Lower lobe of right lung (tissue), 2 donors: ENCODE measurements at regions not wholly inside any gene's neighbourhood (a gene's known extent, or its start where the extent isn't known, plus 50 kb on each side); places are given as distances from the start of the nearest gene placed in this dataset.
"Not testable (repeated sequence)": the region's sequence is repeated elsewhere in the genome, so short reads cannot be mapped to it uniquely, and the experiment has no call there.

Source experiments
- ATAC-seq, 2 donors: fragments of 200-7000 bp; cut with Tn5 transposase; one replicate each; pipeline ENCODE4 v1.9.1; 2020 to 2022; ENCODE audit warnings: mild to moderate bottlenecking in 2 of 2, moderate library complexity in 2 of 2
- DNase-seq: peaks from one replicate; pipeline ENCODE4 v3.0.0-alpha.2; 2020
- H3K27ac ChIP-seq: fragments of 200-600 bp; one replicate; pipeline ENCODE4 v1.8.0; 2022
- H3K27me3 ChIP-seq: fragments of 200-600 bp; one replicate; pipeline ENCODE4 v1.8.0; 2022; ENCODE audit warnings: low read depth
- H3K36me3 ChIP-seq: fragments of 200-600 bp; one replicate; pipeline ENCODE4 v1.8.0; 2022; ENCODE audit warnings: mild to moderate bottlenecking
- H3K4me1 ChIP-seq: fragments of 200-600 bp; one replicate; pipeline ENCODE4 v1.8.0; 2022
- H3K4me3 ChIP-seq: fragments of 200-600 bp; one replicate; pipeline ENCODE4 v1.8.0; 2022; ENCODE audit warnings: mild to moderate bottlenecking
- H3K9me3 ChIP-seq: fragments of 200-600 bp; one replicate; pipeline ENCODE4 v1.8.0; 2022
- intact Hi-C: fragments of 100-400 bp; cut with DNase I; formaldehyde crosslinking; loops from one replicate; pipeline ENCODE4 v1.11.0; 2022
- TF ChIP-seq, protein P1 (sequence below): fragments of 200-600 bp; IDR thresholded peaks from one replicate; pipeline ENCODE4 v1.8.0; 2022; ENCODE audit warnings: antibody characterized with exemption, mild to moderate bottlenecking
- donor health status: DM: no; HTN: yes; CAD: no; lungs with severe emphysema.

DNA sequence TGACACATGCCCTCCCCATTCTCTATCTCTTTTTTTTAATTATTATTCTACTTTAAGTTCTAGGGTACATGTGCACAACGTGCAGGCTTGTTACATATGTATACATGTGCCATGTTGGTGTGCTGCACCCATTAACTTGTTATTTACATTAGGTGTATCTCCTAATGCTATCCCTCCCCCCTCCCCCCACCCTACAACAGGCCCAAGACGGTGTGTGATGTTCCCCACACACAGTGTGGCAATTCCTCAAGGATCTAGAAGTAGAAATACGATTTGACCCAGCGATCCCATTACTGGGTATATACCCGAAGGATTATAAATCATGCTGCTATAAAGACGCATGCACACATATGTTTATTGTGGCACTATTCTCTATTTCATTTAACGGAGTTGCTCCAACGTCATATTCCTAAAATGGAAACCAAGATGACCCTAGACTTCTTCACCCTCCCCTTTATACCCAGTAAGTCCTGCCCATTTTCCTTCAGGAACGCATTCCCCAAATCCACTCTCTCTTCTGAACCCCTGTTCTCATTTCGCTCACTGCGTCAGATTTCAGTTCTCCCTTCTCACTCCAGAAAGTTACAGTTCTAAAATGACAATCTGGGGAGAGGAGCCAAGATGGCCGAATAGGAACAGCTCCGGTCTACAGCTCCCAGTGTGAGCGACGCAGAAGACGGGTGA is 175.6 kb downstream of the MEX3B start:
- H3K4me1 ChIP-seq, H3K4me3 ChIP-seq, ATAC-seq, H3K27ac ChIP-seq, DNase-seq, H3K36me3 ChIP-seq, H3K9me3 ChIP-seq, H3K27me3 ChIP-seq, intact Hi-C loops: not testable (repeated sequence)

DNA sequence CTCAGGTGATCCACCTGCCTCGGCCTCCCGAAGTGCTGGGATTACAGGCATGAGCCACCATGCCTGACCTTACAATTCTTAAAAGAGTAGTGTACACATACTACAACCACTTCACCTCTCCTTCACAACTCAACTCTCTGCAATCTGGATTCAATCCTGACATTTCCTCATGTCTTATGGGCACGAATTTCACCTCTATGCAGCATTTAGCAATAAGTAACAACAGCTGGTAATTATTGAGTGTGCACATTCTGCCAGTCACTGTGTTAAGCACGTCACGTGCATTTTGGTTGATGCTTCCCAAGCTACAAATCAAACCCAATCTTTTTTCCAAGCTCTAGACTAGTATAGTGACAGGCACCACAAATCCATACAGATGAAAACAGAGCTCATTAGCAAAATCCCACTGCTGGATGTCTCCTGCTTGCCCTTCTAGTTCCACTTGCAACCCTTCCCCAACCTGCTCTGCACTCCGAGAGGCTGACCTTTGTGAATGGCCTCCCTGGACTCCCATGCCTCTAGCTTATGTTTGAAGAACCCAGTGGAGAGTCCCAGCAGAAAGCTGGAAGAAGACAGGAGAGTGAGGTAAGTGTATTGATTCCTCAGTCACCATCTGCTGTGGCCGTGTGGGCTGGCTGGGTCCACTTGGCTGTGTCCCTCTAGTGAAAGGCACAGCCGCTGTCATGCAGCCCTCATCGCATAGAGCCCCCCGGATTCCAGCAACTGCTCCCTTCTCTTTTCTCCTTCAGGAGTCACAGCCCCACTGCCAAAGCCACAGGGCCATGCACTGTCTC is 176.5 kb downstream of the MEX3B start:
- H3K27me3 ChIP-seq, result peaks cover 3% of the 10 kb centered on the region
- ATAC-seq (no peak), DNase-seq (no peak)
- H3K27ac ChIP-seq, result no peak overlapping the region
- intact Hi-C loops, result no loop called here
- H3K4me1 ChIP-seq, result no peaks in the 10 kb centered on the region
- no peaks in the 10 kb centered on the region for H3K9me3 ChIP-seq
- H3K36me3 ChIP-seq, result no peaks in the 10 kb centered on the region
- H3K4me3 ChIP-seq, result no peak overlapping the region
- TF ChIP-seq, protein P1, sequence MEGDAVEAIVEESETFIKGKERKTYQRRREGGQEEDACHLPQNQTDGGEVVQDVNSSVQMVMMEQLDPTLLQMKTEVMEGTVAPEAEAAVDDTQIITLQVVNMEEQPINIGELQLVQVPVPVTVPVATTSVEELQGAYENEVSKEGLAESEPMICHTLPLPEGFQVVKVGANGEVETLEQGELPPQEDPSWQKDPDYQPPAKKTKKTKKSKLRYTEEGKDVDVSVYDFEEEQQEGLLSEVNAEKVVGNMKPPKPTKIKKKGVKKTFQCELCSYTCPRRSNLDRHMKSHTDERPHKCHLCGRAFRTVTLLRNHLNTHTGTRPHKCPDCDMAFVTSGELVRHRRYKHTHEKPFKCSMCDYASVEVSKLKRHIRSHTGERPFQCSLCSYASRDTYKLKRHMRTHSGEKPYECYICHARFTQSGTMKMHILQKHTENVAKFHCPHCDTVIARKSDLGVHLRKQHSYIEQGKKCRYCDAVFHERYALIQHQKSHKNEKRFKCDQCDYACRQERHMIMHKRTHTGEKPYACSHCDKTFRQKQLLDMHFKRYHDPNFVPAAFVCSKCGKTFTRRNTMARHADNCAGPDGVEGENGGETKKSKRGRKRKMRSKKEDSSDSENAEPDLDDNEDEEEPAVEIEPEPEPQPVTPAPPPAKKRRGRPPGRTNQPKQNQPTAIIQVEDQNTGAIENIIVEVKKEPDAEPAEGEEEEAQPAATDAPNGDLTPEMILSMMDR, result no peak

DNA sequence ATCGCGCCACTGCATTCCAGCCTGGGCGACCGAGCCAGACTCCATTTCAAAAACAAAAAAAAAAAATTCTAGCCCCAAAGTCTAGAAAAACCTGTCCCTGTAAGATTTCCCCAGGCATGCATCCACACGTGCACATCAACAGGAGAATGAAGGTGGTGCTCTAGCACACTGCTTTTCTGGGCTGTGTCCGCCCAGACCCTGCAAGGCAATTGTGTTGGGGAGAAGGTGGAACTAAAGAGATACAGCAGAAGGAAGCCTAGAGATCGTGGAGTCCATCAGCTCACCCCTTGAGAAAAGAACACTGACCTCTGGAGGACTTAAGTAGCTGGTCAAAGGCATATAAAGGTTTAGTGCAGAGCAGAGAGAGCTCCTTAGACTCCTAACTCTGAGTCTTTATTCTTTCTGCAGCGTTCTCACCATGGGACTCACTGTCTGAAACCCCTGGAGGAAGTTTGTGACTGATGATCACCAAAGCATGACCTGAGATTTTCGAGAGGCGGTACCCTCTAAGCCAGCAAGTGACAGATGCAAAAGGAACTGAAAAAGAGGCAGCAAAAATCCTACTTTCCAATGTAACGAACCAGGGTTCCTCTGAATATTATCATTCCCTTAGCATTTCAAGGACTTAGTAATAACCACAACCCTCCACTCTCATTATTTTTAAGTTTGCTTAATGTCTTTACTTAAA is 179.8 kb downstream of the MEX3B start:
- peaks cover 3% of the 10 kb centered on the region for H3K27me3 ChIP-seq
- DNase-seq (no peak), ATAC-seq (no peak)
- no peak overlapping the region for H3K27ac ChIP-seq
- H3K9me3 ChIP-seq, result no peaks in the 10 kb centered on the region
- intact Hi-C loops, result no loop called here
- TF ChIP-seq, protein P1, result no peak
- no peaks in the 10 kb centered on the region for H3K36me3 ChIP-seq
- H3K4me1 ChIP-seq, result no peaks in the 10 kb centered on the region
- no peak overlapping the region for H3K4me3 ChIP-seq

DNA sequence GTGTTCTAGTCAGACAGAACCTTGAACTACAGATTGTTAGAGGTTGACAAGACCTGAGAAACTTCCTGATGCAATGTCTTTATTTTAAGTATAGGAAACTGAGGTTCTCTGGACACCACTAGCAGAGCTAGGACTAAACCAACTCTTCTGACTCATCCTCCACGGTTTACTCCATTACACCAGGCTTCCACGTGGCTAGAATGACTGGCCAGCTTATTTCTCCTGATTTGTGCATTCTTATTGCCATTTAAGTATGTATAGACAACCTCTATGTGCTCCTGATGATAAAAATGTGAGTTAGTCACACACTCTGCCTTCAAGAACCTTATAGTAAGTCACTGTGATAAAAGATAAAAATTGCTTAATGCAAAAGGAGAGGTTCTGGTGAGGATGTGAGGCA is 182.7 kb downstream of the MEX3B start:
- ATAC-seq (no peak), DNase-seq (no peak)
- no peaks in the 10 kb centered on the region for H3K9me3 ChIP-seq
- intact Hi-C loops, result no loop called here
- H3K4me3 ChIP-seq, result no peak overlapping the region
- no peaks in the 10 kb centered on the region for H3K36me3 ChIP-seq
- no peak overlapping the region for H3K27ac ChIP-seq
- no peaks in the 10 kb centered on the region for H3K4me1 ChIP-seq
- TF ChIP-seq, protein P1, result no peak
- no peaks in the 10 kb centered on the region for H3K27me3 ChIP-seq

DNA sequence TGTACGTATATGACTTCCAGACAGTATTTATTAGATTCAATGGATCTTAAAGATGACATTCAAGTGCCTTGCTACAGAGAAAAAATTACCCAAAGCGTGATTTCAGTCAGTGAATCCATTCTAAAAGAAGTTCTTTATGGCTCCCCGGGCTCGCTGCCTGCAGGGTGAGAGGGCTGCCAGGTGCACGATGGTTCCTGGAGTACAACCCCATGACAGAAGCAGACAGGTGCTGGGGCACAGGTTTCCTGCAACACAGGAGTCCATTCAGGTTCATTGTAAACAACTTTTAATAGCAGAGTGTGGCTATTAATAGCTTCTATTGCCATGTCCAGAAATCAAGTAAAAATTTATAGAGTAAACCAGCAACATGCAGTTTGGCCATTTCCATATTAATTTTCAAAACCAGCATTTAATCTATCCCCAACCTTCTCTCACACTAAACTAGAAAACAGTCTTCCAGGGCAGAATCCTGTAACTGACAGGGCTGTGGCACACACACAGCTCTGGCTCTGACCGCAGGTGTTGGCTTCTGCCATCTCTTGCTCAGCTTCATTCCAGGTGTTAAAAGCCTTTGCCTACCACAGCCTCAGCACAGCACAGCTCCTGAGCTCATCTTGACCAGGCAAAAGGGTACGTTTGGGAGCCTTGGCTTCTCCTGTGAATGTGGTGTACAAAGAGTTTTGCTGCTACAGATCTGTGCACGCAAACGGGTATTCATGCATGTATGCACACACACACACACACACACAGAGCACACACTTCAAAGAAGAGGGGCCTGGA is 185.9 kb downstream of the MEX3B start:
- DNase-seq (no peak), ATAC-seq (no peak)
- Histone ChIP-seq H3K27me3 (no peaks in the 10 kb centered on the region), H3K36me3 (no peaks in the 10 kb centered on the region), H3K27ac (no peak overlapping the region), H3K4me1 (no peaks in the 10 kb centered on the region), H3K4me3 (no peak overlapping the region), H3K9me3 (no peaks in the 10 kb centered on the region)
- intact Hi-C loops, result no loop called here
- TF ChIP-seq, protein P1, result no peak
